Skeletal muscle tissue (tissue), 3 donors: ENCODE measurements at regions not wholly inside any gene's neighbourhood (a gene's known extent, or its start where the extent isn't known, plus 50 kb on each side); places are given as distances from the start of the nearest gene placed in this dataset.

Experiments used
- H3K27ac ChIP-seq: one replicate; pipeline ENCODE4 v1.7.0; 2013; ENCODE audit warnings: mild to moderate bottlenecking, low read depth, low read length, inconsistent platforms
- H3K27me3 ChIP-seq, 3 donors: one replicate each; pipeline ENCODE4 v1.7.0; 2013; ENCODE audit warnings: low read length in 3 of 3; ENCODE audit not compliant: control insufficient read depth in 3 of 3, insufficient read depth in 3 of 3
- H3K36me3 ChIP-seq, 3 donors: one replicate each; pipeline ENCODE4 v1.7.0; 2013; ENCODE audit warnings: low read length in 3 of 3; ENCODE audit not compliant: control insufficient read depth in 3 of 3, insufficient read depth in 3 of 3
- H3K4me1 ChIP-seq, 3 donors: one replicate each; pipeline ENCODE4 v1.7.0; 2013; ENCODE audit warnings: low read length in 3 of 3, mild to moderate bottlenecking in 3 of 3; ENCODE audit not compliant: control insufficient read depth in 3 of 3, insufficient read depth in 3 of 3
- H3K4me3 ChIP-seq, 3 donors: one replicate each; pipeline ENCODE4 v1.7.0; 2013; ENCODE audit warnings: low read length in 3 of 3
- H3K9ac ChIP-seq, 3 donors: one replicate each; pipeline ENCODE4 v1.7.0; 2013; ENCODE audit warnings: low read length in 3 of 3, mild to moderate bottlenecking in 3 of 3, moderate library complexity in 2 of 3, low read depth in 1 of 3
- H3K9me3 ChIP-seq, 3 donors: one replicate each; pipeline ENCODE4 v1.7.0; 2013; ENCODE audit warnings: low read length in 3 of 3; ENCODE audit not compliant: control insufficient read depth in 3 of 3
- donor health status: Osteomylitis.

GRCh38 chr13:89221557-89222158, 1550.5 kb downstream of the SLITRK5 start:
- no peaks in the 10 kb centered on the region for H3K4me1 ChIP-seq
- no peak overlapping the region for H3K27ac ChIP-seq
- H3K4me3 ChIP-seq, result no peak overlapping the region
- H3K9ac ChIP-seq, result no peak overlapping the region
- H3K9me3 ChIP-seq, result peaks cover 0 to 8% (median 6%) of the 10 kb centered on the region in 3 donors
- H3K36me3 ChIP-seq, result no peaks in the 10 kb centered on the region
- no peaks in the 10 kb centered on the region for H3K27me3 ChIP-seq

DNA sequence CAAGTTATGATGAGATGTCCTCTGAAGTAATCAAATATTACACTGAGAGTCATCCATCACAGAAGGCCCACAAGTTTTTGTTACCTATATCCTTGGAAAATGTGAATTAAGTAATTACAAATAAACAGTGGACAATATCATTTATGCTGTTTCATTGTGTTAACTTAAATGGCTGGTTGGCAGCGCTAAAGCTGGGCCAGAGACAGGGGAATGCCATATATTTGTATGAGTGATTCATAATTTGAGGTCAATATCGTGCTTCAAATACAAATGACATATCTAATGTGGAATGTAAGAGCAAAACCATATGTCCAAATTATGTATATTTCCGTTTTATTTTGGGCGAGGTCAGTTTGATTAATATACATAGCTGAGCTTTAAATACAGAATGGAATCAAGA, 1556.2 kb downstream of the SLITRK5 start:
- Histone ChIP-seq H3K36me3 (no peaks in the 10 kb centered on the region), H3K9me3 (peaks cover 0 to 2% (median 0%) of the 10 kb centered on the region in 3 donors), H3K27me3 (no peaks in the 10 kb centered on the region)

DNA sequence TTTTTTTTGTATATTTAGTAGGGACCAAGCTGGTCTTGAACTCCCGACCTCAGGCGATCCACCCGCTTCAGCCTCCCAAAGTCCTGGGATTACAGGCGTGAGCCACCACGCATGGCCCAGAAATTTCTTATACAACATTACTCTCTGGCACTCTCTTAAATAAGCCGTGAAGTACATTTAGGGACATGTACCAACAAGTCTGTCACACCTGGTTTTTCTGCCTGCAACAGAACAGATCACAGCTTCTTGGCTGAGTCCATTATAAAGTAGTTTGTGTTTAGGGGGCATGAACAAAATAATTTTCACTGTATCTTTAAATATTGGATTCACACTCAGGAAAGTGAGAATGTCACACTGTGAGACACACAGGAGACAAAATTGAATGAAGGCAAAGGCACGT, 1567.3 kb downstream of the SLITRK5 start:
- H3K9me3 ChIP-seq, result no peaks in the 10 kb centered on the region
- no peak overlapping the region for H3K9ac ChIP-seq
- no peaks in the 10 kb centered on the region for H3K36me3 ChIP-seq

More for the DNA sequence above, 1556.2 kb downstream of the SLITRK5 start:
- no peak overlapping the region for H3K9ac ChIP-seq
- no peak overlapping the region for H3K4me3 ChIP-seq
- H3K4me1 ChIP-seq, result no peaks in the 10 kb centered on the region
- no peak overlapping the region for H3K27ac ChIP-seq

DNA sequence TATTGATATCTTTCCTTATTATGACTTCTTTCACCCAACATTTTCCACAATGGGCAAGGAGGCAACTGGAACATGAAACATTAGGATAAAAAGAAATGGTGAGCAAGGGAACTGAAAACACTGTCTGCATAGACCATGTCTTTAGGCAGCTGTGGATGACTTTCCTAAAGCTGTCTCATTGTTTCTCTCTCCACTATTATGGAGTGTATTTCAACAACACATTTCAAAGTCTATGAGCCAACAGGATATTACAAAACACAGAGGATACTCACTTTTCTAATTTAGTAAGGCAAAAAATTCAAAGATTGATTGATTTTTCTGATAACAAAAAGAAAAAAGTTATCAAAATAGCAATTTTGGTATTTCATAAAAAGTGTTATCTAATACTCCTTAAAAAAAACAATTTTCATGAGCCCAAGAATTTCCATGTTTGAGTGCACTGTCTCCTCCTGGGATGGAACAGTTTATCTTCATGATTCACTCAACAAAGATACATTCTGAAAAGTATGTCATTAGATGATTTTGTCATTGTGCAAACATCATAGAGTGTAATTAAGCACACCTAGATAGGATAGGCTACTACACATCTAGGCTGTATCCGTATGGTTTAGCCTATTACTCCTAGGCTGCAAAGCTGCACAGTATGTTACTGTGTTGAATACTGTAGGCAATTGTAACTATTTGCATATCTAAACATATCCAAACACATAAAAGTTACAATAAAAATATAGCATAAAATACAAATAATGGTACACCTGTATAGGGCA, 1568.4 kb downstream of the SLITRK5 start:
- Histone ChIP-seq H3K9ac (no peak overlapping the region), H3K9me3 (no peaks in the 10 kb centered on the region), H3K36me3 (no peaks in the 10 kb centered on the region), H3K4me3 (no peak overlapping the region), H3K4me1 (no peaks in the 10 kb centered on the region), H3K27ac (no peak overlapping the region), H3K27me3 (no peaks in the 10 kb centered on the region)

More for the DNA sequence above, 1567.3 kb downstream of the SLITRK5 start:
- Histone ChIP-seq H3K4me3 (no peak overlapping the region), H3K27ac (no peak overlapping the region), H3K27me3 (no peaks in the 10 kb centered on the region), H3K4me1 (no peaks in the 10 kb centered on the region)

GRCh38 chr13:89255844-89256406, 1584.8 kb downstream of the SLITRK5 start:
- no peak overlapping the region for H3K27ac ChIP-seq
- no peak overlapping the region for H3K9ac ChIP-seq
- peaks cover 0 to 6% (median 0%) of the 10 kb centered on the region in 3 donors for H3K9me3 ChIP-seq
- H3K36me3 ChIP-seq, result no peaks in the 10 kb centered on the region
- H3K4me1 ChIP-seq, result no peaks in the 10 kb centered on the region
- H3K4me3 ChIP-seq, result no peak overlapping the region
- H3K27me3 ChIP-seq, result no peaks in the 10 kb centered on the region

- Histone ChIP-seq H3K27ac (no peak overlapping the region), H3K27me3 (no peaks in the 10 kb centered on the region), H3K36me3 (no peaks in the 10 kb centered on the region), H3K9ac (no peak overlapping the region), H3K4me1 (no peaks in the 10 kb centered on the region), H3K9me3 (no peaks in the 10 kb centered on the region), H3K4me3 (no peak overlapping the region)
Observed at GRCh38 chr13:89267734-89268133, 1596.6 kb downstream of the SLITRK5 start.

- Histone ChIP-seq H3K4me3 (no peak overlapping the region), H3K27me3 (no peaks in the 10 kb centered on the region), H3K27ac (no peak overlapping the region), H3K4me1 (no peaks in the 10 kb centered on the region), H3K9me3 (no peaks in the 10 kb centered on the region), H3K9ac (no peak overlapping the region), H3K36me3 (no peaks in the 10 kb centered on the region)
Observed at GRCh38 chr13:89269737-89270136, 1598.6 kb downstream of the SLITRK5 start.

- H3K36me3 ChIP-seq, result no peaks in the 10 kb centered on the region
- H3K4me1 ChIP-seq, result no peaks in the 10 kb centered on the region
- no peaks in the 10 kb centered on the region for H3K27me3 ChIP-seq
- H3K9ac ChIP-seq, result no peak overlapping the region
- no peak overlapping the region for H3K27ac ChIP-seq
- H3K9me3 ChIP-seq, result no peaks in the 10 kb centered on the region
- no peak overlapping the region for H3K4me3 ChIP-seq
Observed at GRCh38 chr13:89270736-89271135, 1599.6 kb downstream of the SLITRK5 start.

GRCh38 chr13:89279374-89279773, 1608.2 kb downstream of the SLITRK5 start:
- Histone ChIP-seq H3K4me3 (no peak overlapping the region), H3K9ac (no peak overlapping the region), H3K4me1 (no peaks in the 10 kb centered on the region), H3K27me3 (no peaks in the 10 kb centered on the region), H3K27ac (no peak overlapping the region), H3K36me3 (no peaks in the 10 kb centered on the region), H3K9me3 (no peaks in the 10 kb centered on the region)

- no peak overlapping the region for H3K27ac ChIP-seq
- H3K9me3 ChIP-seq, result no peaks in the 10 kb centered on the region
- H3K27me3 ChIP-seq, result no peaks in the 10 kb centered on the region
- no peak overlapping the region for H3K9ac ChIP-seq
- H3K4me3 ChIP-seq, result no peak overlapping the region
- H3K36me3 ChIP-seq, result no peaks in the 10 kb centered on the region
- H3K4me1 ChIP-seq, result no peaks in the 10 kb centered on the region
Observed at GRCh38 chr13:89281331-89281730, 1610.2 kb downstream of the SLITRK5 start.
